DOHH2 (cell line): ENCODE measurements at regions not wholly inside any gene's neighbourhood (a gene's known extent, or its start where the extent isn't known, plus 50 kb on each side); places are given as distances from the start of the nearest gene placed in this dataset.

Experiments used
- H3F3A ChIP-seq: fragments of 200-600 bp; sonication (generic), shearing (Covaris generic); 2 replicates; pipeline ENCODE4 v1.6.0; 2016; ENCODE audit warnings: antibody characterized with exemption, mild to moderate bottlenecking; ENCODE audit not compliant: control insufficient read depth, insufficient read depth
- H3K27ac ChIP-seq: fragments of 200-600 bp; sonication (generic); 2 replicates; pipeline ENCODE4 v1.5.1; 2014; ENCODE audit warnings: low read depth, mild to moderate bottlenecking, low read length, moderate library complexity
- H3K27me3 ChIP-seq: fragments of 200-600 bp; sonication (generic); 2 replicates; pipeline ENCODE4 v1.6.1; 2014; ENCODE audit warnings: mild to moderate bottlenecking, low read length, mixed read lengths; ENCODE audit not compliant: control insufficient read depth
- H3K36me3 ChIP-seq: fragments of 200-600 bp; sonication (generic); 2 replicates; pipeline ENCODE4 v1.6.1; 2014; ENCODE audit warnings: mild to moderate bottlenecking, low read length, moderate library complexity, mixed read lengths; ENCODE audit not compliant: control insufficient read depth
- H3K4me1 ChIP-seq: fragments of 200-600 bp; sonication (generic); 2 replicates; pipeline ENCODE4 v1.6.1; 2014; ENCODE audit warnings: mild to moderate bottlenecking, low read length, mixed read lengths; ENCODE audit not compliant: control insufficient read depth
- H3K4me2 ChIP-seq: fragments of 200-600 bp; sonication (generic); 2 replicates; pipeline ENCODE4 v1.6.0; 2014; ENCODE audit warnings: mild to moderate bottlenecking, low read length, moderate library complexity
- H3K4me3 ChIP-seq: fragments of 200-600 bp; sonication (generic); 2 replicates; pipeline ENCODE4 v1.5.1; 2014; ENCODE audit warnings: mild to moderate bottlenecking, low read length, mixed read lengths
- H3K79me2 ChIP-seq: fragments of 200-600 bp; sonication (generic); 2 replicates; pipeline ENCODE4 v1.6.1; 2014; ENCODE audit warnings: mild to moderate bottlenecking, low read length, mixed read lengths; ENCODE audit not compliant: control insufficient read depth
- H3K9me2 ChIP-seq: fragments of 200-600 bp; sonication (generic); replicated peaks from 2 replicates; pipeline ENCODE4 v1.6.1; 2014; ENCODE audit warnings: mild to moderate bottlenecking, low read length, mixed read lengths; ENCODE audit not compliant: control insufficient read depth
- H3K9me3 ChIP-seq: fragments of 200-600 bp; sonication (generic); 2 replicates; pipeline ENCODE4 v1.6.1; 2014; ENCODE audit warnings: antibody characterized with exemption, low read length, mixed read lengths; ENCODE audit not compliant: control insufficient read depth, insufficient read depth
- H4K20me1 ChIP-seq: fragments of 200-600 bp; sonication (generic); 2 replicates; pipeline ENCODE4 v1.6.0; 2014; ENCODE audit warnings: low read depth, mild to moderate bottlenecking, antibody characterized with exemption, low read length, moderate library complexity; ENCODE audit not compliant: control insufficient read depth, insufficient read depth
- EZH2phosphoT487 ChIP-seq: fragments of 200-600 bp; sonication (generic); IDR thresholded peaks from 2 replicates; pipeline ENCODE4 v1.6.1; 2017; ENCODE audit warnings: borderline replicate concordance, mild to moderate bottlenecking, antibody characterized with exemption, low read length, moderate library complexity, mixed read lengths
- TF ChIP-seq, protein P1 (sequence below): fragments of 200-600 bp; sonication (generic); IDR thresholded peaks from one replicate; pipeline ENCODE4 v1.5.1; 2014; ENCODE audit warnings: antibody characterized with exemption, mild to moderate bottlenecking, low read depth, low read length; ENCODE audit not compliant: poor library complexity, severe bottlenecking

DNA sequence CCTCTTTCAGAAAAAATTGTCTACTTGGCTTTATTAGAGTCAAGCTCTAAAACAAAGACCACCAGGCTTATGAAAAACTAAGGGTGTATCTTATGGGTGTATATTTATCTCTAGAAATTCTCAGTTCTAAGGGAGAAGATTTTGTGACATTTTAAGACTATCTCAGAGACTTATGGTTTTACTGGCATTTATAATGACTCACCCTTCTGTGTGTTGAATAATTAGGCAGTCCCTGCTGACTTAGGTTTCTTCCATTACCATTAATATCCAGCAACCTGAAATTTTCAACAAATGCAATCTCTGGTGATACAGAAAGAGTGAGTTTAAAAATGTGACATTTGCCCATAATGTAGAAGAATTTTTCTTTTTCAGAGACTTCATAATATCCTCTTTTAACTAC is 1015.0 kb upstream of the AGA start:
- TF ChIP-seq, protein P1, sequence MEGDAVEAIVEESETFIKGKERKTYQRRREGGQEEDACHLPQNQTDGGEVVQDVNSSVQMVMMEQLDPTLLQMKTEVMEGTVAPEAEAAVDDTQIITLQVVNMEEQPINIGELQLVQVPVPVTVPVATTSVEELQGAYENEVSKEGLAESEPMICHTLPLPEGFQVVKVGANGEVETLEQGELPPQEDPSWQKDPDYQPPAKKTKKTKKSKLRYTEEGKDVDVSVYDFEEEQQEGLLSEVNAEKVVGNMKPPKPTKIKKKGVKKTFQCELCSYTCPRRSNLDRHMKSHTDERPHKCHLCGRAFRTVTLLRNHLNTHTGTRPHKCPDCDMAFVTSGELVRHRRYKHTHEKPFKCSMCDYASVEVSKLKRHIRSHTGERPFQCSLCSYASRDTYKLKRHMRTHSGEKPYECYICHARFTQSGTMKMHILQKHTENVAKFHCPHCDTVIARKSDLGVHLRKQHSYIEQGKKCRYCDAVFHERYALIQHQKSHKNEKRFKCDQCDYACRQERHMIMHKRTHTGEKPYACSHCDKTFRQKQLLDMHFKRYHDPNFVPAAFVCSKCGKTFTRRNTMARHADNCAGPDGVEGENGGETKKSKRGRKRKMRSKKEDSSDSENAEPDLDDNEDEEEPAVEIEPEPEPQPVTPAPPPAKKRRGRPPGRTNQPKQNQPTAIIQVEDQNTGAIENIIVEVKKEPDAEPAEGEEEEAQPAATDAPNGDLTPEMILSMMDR, result no peak
- TF ChIP-seq EZH2phosphoT487, result no peak
- Histone ChIP-seq H3K9me2 (no peaks in the 10 kb centered on the region), H4K20me1 (no peaks in the 10 kb centered on the region), H3K27ac (no peak overlapping the region), H3K4me3 (no peak overlapping the region), H3K4me1 (no peaks in the 10 kb centered on the region), H3K79me2 (no peaks in the 10 kb centered on the region), H3K27me3 (no peaks in the 10 kb centered on the region), H3F3A (no peaks in the 10 kb centered on the region), H3K4me2 (no peak overlapping the region), H3K9me3 (no peaks in the 10 kb centered on the region), H3K36me3 (no peaks in the 10 kb centered on the region)

DNA sequence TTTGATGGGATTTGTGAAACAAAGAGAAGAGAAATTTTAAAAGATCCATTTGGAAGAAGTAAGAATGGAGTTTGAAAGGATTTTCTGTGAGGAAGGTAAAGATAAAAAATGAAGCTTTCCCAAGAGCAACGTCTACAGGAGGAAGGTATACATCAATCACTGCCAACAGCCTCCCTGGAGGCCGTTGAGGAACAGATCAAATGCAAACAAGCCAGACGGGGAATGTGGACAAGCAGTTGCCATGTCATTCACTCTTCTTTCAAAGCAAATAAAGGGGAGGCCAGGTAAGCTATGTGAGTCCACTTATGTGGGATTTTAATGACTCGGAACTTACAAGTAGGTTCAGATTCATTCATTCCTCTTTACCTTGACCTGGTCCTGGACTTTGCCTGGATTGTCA is 1020.5 kb upstream of the AGA start:
- Histone ChIP-seq H3K4me1 (no peaks in the 10 kb centered on the region), H3K79me2 (no peaks in the 10 kb centered on the region)

DNA sequence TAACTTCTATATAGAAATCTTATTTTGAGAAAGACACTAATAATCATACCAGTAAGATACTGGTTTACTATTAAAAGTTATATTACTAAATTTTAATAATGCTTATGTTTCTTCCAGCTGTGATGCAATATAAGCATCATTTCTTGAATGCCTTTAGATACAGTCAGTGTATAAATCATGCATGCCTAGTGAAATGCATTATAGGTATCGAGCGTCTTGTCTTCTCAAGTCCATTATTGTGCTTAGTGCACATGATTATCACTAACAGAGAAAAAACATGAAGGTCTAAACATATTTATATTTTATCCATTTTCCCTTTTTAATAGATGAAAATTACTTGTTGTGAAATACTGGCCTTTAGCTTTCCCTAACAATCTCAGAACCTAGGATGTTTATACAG is 1021.5 kb upstream of the AGA start:
- Histone ChIP-seq H3K4me1 (no peaks in the 10 kb centered on the region), H3K4me2 (no peak overlapping the region), H3K9me2 (no peaks in the 10 kb centered on the region), H4K20me1 (no peaks in the 10 kb centered on the region), H3F3A (no peaks in the 10 kb centered on the region), H3K36me3 (no peaks in the 10 kb centered on the region), H3K4me3 (no peak overlapping the region), H3K9me3 (no peaks in the 10 kb centered on the region), H3K27me3 (no peaks in the 10 kb centered on the region), H3K79me2 (no peaks in the 10 kb centered on the region), H3K27ac (no peak overlapping the region)
- TF ChIP-seq, protein P1, result no peak
- TF ChIP-seq EZH2phosphoT487, result no peak

More for the DNA sequence above, 1020.5 kb upstream of the AGA start:
- no peaks in the 10 kb centered on the region for H3F3A ChIP-seq
- no peak overlapping the region for H3K27ac ChIP-seq
- H3K9me3 ChIP-seq, result no peaks in the 10 kb centered on the region
- H3K36me3 ChIP-seq, result no peaks in the 10 kb centered on the region
- no peaks in the 10 kb centered on the region for H3K27me3 ChIP-seq
- TF ChIP-seq EZH2phosphoT487, result no peak
- no peaks in the 10 kb centered on the region for H3K9me2 ChIP-seq
- no peak overlapping the region for H3K4me3 ChIP-seq
- no peak overlapping the region for H3K4me2 ChIP-seq
- H4K20me1 ChIP-seq, result no peaks in the 10 kb centered on the region

DNA sequence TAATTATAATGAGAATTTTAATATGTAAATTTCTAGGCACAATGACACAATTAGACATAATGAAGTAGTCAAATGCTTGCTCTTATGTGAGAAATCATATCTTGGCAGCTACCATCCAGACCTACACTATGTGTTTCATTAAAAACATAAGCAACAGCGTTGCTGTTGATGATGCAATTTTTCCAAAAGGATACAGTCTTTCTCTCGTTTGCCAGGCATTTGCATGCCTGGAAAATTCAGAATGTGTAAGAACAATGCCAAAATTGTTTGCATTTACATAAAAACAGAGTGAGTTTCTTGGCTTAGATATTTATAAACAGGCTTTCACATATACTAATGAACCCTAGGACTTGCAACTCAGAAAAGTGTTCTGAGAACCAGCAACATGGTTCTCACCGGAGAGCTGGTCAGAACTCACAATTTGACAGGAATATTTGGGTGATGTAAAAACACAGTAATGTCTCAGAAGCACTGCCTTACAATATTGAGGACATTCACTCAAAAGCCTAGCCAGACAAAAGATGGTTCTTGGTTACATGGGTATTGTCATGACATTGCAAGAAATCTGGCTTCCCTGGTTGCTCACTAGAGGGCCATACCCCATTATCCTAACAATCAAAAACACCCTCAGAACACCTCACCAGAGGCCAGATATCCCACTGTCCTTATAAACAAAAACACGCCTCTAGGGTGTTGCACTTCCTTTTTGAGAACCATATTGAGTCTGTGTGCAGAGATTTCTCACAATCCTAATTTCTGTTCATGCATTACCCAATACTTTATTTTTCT is 1029.0 kb upstream of the AGA start:
- Histone ChIP-seq H3K79me2 (no peaks in the 10 kb centered on the region), H3K4me2 (no peak overlapping the region), H3F3A (no peaks in the 10 kb centered on the region), H4K20me1 (no peaks in the 10 kb centered on the region), H3K27ac (no peak overlapping the region), H3K36me3 (no peaks in the 10 kb centered on the region), H3K9me2 (no peaks in the 10 kb centered on the region), H3K4me1 (no peaks in the 10 kb centered on the region), H3K27me3 (no peaks in the 10 kb centered on the region), H3K4me3 (no peak overlapping the region), H3K9me3 (no peaks in the 10 kb centered on the region)
- TF ChIP-seq, protein P1, result no peak
- TF ChIP-seq EZH2phosphoT487, result no peak
